Pons (tissue), 1 donor: ENCODE measurements at regions not wholly inside any gene's neighbourhood (a gene's known extent, or its start where the extent isn't known, plus 50 kb on each side); places are given as distances from the start of the nearest gene placed in this dataset.

Experiments
- DNase-seq: peaks from one replicate; pipeline ENCODE4 v3.0.0-alpha.2; 2016; ENCODE audit warnings: low spot score

- no peak for DNase-seq
Observed at GRCh38 chr11:128089962-128090361, 497.4 kb downstream of the ETS1 start.

GRCh38 chr11:128086794-128087193 is 500.6 kb downstream of the ETS1 start:
- no peak for DNase-seq

- DNase-seq, result no peak
Observed at GRCh38 chr11:128085276-128085675, 502.1 kb downstream of the ETS1 start.

GRCh38 chr11:128082574-128082973 is 504.8 kb downstream of the ETS1 start:
- DNase-seq, result no peak

DNA sequence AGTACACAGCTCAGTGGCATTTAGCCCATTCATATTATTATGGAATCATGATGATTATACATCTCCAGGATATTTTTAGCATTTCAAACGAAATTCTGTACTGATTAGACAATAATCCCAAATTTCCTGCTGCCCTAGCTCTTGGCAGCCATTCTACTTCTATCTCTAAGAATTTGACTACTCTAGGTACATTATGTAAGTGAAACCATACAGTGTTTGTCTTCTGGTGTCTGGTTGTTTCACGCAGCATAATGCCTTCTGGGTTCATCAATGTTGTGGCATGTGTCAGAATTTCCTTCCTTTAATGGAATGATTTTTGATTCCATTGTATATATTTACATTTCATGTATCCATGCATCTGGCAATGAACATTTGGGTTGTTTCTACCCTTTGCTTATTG is 517.7 kb downstream of the ETS1 start:
- no peak for DNase-seq

DNA sequence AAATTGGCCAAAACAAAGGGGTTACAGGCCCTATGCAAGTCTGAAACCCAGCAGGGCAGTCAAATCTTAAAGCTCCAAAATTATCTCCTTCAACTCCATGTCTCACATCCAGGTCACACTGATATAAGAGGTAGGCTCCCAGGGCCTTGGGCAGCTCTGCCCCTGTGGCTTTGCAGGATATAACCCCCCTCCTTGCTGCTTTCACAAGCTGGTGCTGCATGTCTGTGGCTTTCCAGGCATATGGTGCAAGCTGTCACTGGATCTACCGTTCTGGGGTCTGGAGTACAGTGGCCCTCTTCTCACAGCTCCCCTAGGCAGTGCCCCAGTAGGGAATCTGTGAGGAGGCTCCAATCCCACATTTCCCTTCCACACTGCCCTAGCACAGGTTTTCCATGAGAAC is 519.6 kb downstream of the ETS1 start:
- no peak for DNase-seq

DNA sequence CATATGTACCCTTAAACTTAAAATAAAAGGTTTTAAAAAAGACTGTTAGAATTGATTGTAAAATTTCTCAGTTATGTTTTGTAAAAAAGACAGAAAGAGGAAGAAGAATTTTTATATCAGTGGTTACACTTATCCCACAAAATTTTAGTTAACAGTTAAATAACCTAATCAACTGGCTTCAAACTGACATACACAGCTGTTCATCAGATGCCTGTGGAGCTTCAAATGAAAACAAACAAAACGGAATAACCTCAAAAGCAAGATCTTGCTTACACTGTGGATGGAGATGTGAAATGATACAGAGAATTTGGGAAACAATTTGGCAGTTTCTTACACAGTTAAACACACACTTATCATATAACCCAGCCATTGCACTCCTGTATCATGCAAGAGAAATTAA is 521.0 kb downstream of the ETS1 start:
- no peak for DNase-seq

GRCh38 chr11:128061281-128061871 is 526.0 kb downstream of the ETS1 start:
- no peak for DNase-seq

DNA sequence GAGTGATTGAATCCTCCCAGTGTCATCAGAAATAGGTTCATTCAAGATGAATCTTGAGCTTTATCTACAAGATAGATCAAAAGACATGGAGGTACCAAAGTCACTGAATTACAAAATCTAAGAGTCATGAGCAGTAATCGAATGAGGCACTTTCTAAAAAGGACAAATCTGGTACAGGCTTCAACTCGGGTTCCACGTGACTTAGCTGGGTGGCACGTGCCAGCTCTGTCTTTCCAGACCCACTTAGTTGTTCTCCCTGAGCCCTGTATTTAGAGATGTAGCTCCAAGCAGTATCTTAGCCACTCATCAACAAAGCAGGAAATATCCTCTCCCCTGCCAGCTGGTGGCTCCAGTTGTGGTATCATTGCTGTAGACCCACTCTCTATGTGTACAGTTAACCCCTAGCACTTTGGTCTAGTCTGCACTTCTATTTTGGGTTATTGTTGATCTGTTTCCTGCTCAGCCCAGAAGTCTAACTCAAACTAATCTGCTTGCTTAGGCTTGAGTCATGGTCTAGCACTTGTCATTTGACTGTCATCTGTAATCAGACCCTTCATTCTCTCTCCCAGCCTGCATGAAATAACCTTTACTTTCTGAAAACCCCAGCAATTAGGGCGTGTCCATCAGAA is 528.7 kb downstream of the ETS1 start:
- DNase-seq, result no peak

DNA sequence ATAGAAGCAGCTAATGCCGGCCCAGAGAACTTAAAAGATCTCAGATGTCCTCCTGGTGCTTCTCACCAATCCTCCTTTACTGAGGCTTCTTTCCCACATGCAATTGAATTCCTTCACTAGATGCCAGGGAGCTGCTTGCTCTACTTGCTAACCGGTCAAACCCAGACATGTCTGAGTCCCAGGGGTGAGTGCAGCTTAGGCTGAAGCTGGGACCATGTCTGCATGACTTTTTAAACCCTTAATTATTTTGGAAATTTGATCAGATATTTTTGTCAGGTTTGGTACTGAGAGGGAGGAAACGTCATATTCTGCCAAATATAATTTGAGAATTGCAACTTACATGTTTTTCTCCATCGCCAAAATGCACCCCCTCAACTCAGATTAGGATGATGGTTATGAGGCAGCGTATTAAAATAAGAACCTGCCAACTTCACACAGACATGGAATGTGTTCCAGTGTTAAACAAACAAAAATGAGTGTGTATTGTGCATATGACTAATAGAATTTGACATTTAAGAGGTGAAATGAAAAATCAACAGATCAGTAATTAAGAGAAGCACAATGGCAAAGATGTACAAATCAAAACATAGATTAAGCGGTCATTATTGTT is 529.5 kb downstream of the ETS1 start:
- DNase-seq, result no peak

DNA sequence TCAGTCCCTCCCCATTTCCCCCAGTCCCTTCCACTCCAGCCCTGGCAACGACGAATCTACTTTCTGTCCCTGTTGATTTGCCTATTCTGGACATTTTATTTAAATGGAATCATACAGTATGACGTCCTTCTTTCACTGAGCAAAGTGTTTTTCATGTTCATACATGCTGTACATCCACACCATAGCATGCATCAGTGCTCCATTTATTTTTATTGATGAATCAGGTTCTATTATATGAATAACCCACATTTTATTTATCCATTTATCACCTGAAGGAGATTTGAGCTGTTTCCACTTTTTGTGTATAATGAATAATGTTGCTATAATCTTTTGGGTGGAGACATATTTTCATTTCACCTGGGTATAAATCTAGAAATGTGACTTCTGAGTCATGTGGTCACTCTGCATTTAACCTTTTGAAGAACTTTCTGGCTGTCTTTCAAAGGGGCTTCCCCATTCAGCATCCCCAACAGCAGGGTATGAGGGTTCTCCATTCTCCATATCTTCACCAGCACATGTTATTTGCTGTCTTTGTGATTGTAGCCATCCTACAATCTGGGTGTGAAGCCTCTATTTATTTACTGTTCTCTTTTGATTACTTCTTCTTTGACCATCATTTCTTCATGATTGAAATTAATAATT is 531.7 kb downstream of the ETS1 start:
- no peak for DNase-seq

DNA sequence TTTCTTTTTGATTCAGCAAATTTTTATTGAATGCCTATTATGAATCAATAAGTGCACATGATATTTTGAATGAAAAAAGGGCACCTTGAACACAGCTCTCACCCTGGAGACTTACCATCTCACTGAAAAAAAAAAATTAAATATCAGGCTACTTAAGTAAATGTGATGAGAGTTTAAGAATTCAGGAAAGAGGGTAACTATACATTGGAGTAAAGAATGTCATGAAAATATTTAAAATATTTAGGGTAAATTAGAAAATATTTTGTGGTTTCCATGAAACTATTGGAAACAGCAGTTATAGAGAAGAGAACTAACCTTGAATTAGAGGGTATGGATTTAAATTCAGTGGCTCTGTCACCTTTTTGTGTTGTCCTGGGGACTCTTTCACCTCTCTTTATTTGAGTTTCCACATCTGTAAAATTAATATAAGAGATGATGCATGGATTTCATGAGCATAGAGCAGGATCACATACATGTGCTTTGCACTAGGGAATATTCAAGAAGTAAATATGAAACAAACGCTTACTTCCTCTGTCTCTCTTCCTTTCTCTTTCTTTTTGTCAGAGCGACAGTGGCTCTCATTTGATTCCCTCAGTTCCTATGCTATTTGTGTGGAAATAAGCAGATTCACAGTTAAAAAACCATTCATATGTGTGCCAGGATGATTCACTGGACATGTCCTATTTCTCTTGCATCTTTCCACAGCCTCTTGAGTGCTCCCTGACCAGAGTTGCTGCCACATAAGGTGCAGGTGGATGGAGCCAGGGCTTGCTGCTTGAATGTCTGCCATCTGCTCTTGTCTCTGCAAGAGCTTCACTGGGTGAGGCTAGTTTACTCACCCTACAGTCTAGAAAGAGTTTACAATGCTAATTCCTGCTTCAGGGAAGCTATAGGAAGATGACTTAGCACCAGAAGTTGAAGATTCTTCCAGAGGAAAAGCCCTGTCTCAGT is 533.1 kb downstream of the ETS1 start:
- DNase-seq, result no peak

GRCh38 chr11:128052912-128053641 is 534.3 kb downstream of the ETS1 start:
- no peak for DNase-seq

DNA sequence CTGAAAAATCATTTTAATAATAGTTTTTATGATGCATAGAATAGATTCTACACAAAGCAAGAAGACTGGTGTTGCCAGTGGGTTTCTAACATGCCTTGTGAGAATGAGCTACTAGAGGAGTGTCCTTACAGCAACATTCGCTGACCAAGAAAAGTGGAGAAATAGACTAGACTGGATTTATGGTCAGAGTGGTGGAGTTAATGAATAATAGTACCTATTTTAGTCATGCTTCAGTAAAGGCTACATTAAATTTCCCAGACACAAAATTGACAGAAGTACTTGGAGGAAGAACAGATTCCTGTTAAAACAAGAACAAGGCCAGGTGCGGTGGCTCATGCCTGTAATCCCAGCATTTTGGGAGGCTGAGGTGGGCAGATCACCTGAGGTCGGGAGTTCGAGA is 539.2 kb downstream of the ETS1 start:
- no peak for DNase-seq

- DNase-seq, result no peak
Observed at GRCh38 chr11:128047026-128047425, 540.3 kb downstream of the ETS1 start.

DNA sequence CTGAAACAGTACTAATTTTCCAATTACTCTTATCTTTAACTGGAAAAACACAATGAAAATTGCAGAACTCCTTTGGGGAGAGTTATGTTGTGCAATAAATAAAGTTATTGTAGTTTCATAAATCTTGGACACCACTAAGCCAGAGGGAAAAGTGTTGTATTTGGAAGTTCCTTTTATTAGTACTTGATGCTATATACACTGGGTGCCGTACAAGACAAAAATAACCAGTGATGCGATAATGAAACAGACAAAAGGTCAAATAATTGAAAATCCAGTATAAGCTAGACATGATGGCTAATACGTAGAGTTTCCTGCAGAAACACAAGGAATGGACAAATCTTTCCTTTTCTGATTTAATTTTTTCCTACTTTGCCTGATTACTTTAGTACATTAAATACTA is 541.1 kb downstream of the ETS1 start:
- DNase-seq, result no peak

- no peak for DNase-seq
Observed at GRCh38 chr11:128045094-128045725, 542.1 kb downstream of the ETS1 start.

DNA sequence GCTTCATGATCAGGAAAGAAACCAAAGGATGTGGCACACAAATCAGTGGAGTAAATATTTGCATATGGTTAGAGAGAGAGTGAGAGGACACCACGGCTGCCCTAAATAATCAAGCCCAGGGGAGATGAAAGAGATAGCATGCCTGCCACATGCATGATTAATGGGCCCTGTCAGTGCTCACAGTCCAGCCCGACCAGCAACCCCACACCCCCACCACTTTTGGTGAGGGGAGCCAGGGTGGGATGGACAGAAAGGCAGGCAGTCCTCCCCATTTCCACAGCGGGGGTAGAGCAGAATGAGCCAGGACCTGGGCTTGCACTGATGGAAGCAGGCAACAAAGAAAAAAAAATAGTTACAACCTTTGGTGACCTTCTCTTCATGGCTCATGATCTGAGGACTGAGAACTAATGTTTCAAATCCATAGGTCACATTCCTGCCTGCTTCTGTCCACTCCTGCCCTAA is 545.0 kb downstream of the ETS1 start:
- no peak for DNase-seq

GRCh38 chr11:128040603-128041002 is 546.8 kb downstream of the ETS1 start:
- DNase-seq, result no peak

DNA sequence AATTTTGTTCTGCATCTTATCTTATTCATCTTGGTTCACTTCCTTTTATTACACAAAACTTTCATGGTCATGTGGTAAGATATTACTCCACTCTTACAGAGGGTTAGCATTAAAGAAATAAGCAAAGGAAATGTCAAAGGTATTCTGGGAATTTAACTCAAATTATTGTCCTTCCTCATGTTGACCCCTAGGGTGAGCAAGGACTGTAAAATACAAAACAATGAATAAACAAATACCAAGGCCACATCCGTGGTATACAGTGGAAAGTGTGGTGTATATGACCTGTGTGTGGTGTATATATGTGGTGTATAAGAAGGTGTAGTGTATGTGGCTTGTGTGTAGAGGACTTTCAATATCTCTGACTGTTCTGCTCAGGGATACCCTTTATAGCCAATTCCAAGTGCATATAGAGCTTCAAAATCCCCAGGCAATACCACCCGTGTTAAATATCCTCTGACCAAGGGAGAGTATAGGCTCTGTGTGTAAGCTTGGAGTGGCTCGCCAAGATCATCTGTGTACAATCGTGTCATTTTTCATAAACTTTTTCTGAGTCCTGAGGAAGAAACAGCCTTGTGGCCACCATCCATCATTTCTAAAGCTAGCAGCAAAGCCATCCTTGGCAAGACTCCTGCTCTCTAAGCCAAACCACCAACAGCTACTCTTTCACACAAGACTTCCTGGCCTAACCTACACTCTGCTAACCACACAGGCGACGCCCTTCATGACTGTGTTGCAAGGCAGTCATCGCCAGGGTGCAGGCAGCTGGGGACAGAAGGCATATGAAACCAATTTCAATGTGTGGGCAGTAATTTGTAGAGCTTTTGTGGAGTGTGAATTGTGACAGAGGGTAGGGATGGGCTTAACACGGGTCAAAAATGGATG is 548.0 kb downstream of the ETS1 start:
- DNase-seq, result no peak
